Prostate gland (tissue), 2 donors: ENCODE measurements at regions not wholly inside any gene's neighbourhood (a gene's known extent, or its start where the extent isn't known, plus 50 kb on each side); places are given as distances from the start of the nearest gene placed in this dataset.

Source experiments
- POLR2A ChIP-seq: fragments of 450-650 bp; IDR thresholded peaks from one replicate; pipeline ENCODE4 v1.6.1; 2016; ENCODE audit warnings: antibody characterized with exemption, mild to moderate bottlenecking
- POLR2AphosphoS5 ChIP-seq: sonication (generic); formaldehyde crosslinking; IDR thresholded peaks from one replicate; pipeline ENCODE4 v1.6.1; 2017; ENCODE audit warnings: antibody characterized with exemption
- TF ChIP-seq, protein P1 (sequence below), 4 experiments: fragments of 200-600 bp in 2 of 4; fragments of 450-650 bp in 2 of 4; sonication (generic) in 2 of 4; IDR thresholded peaks; 1 replicate in 3 of 4; 2 replicates in 1 of 4; pipeline ENCODE4 v1.5.1; 2016 to 2019; ENCODE audit warnings: antibody characterized with exemption in 4 of 4, mild to moderate bottlenecking in 2 of 4, moderate library complexity in 2 of 4

DNA sequence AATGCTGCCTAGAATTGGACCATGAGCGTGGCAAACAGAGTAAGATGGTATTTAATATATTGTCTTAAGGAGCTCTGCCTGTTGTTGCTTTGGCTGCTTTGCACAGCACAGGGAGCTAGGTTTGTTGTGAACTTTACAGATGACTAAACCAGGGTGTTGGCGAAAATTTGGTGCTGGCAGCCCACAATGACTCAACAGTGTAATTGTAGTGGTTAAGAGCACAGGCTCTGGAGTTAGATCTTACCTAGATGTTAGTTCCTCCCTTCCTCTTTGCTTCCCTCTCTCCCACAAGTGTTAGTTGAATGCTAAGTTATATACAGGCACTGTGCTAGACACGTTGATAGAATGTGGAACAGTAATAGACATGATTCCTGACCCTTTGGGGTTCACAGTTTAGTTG, 128.9 kb upstream of the TRPC5 start:
- TF ChIP-seq POLR2A, result no peak
- TF ChIP-seq, protein P1, sequence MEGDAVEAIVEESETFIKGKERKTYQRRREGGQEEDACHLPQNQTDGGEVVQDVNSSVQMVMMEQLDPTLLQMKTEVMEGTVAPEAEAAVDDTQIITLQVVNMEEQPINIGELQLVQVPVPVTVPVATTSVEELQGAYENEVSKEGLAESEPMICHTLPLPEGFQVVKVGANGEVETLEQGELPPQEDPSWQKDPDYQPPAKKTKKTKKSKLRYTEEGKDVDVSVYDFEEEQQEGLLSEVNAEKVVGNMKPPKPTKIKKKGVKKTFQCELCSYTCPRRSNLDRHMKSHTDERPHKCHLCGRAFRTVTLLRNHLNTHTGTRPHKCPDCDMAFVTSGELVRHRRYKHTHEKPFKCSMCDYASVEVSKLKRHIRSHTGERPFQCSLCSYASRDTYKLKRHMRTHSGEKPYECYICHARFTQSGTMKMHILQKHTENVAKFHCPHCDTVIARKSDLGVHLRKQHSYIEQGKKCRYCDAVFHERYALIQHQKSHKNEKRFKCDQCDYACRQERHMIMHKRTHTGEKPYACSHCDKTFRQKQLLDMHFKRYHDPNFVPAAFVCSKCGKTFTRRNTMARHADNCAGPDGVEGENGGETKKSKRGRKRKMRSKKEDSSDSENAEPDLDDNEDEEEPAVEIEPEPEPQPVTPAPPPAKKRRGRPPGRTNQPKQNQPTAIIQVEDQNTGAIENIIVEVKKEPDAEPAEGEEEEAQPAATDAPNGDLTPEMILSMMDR (IDR thresholded peaks at IDR 0.05), result no peak
- no peak for TF ChIP-seq POLR2AphosphoS5
